GM13977 (cell line): ENCODE measurements at regions not wholly inside any gene's neighbourhood (a gene's known extent, or its start where the extent isn't known, plus 50 kb on each side); places are given as distances from the start of the nearest gene placed in this dataset.

ENCODE experiments used
- DNase-seq: peaks from one replicate; pipeline ENCODE4 v3.0.0; 2012; ENCODE audit warnings: low spot score
- CTCF ChIP-seq: IDR thresholded peaks from 2 replicates; pipeline ENCODE4 v1.5.1; 2012; ENCODE audit warnings: mild to moderate bottlenecking, control low read depth; ENCODE audit not compliant: insufficient read depth; ENCODE audit errors: extremely low read depth, missing control alignments
- in situ Hi-C: fragments of 300-500 bp; cut with MboI; formaldehyde crosslinking; loops from one replicate; pipeline ENCODE4 v1.12.0; 2022; ENCODE audit warnings: low sequenced_read_pairs, low pct_unique_long_range_greater_than_20kb, mixed read lengths, inconsistent platforms; ENCODE audit not compliant: unreplicated experiment

GRCh38 chr1:232184561-232185530 lies 445.1 kb downstream of the SIPA1L2 start:
- no peak for DNase-seq
- in situ Hi-C loops: no loop called here
- TF ChIP-seq CTCF: no peak

GRCh38 chr1:232183802-232184201 lies 446.1 kb downstream of the SIPA1L2 start:
- DNase-seq: no peak
- TF ChIP-seq CTCF: no peak
- in situ Hi-C loops: no loop called here

- in situ Hi-C loops: no loop called here
- DNase-seq: no peak
- TF ChIP-seq CTCF: no peak
Observed at GRCh38 chr1:232183266-232183800, 446.6 kb downstream of the SIPA1L2 start.

- TF ChIP-seq CTCF: no peak
- no peak for DNase-seq
- in situ Hi-C loops: no loop called here
Observed at GRCh38 chr1:232182236-232182635, 447.7 kb downstream of the SIPA1L2 start.

GRCh38 chr1:232180779-232181136 lies 449.2 kb downstream of the SIPA1L2 start:
- in situ Hi-C loops: no loop called here
- no peak for DNase-seq
- TF ChIP-seq CTCF: no peak

- no peak for DNase-seq
- TF ChIP-seq CTCF: no peak
- in situ Hi-C loops: no loop called here
Observed at GRCh38 chr1:232179896-232180778, 449.8 kb downstream of the SIPA1L2 start.
